ENCODE measurements at regions not wholly inside any gene's neighbourhood (a gene's known extent, or its start where the extent isn't known, plus 50 kb on each side); places are given as distances from the start of the nearest gene placed in this dataset.
"Not testable (repeated sequence)": the region's sequence is repeated elsewhere in the genome, so short reads cannot be mapped to it uniquely, and the experiment has no call there.

DNA sequence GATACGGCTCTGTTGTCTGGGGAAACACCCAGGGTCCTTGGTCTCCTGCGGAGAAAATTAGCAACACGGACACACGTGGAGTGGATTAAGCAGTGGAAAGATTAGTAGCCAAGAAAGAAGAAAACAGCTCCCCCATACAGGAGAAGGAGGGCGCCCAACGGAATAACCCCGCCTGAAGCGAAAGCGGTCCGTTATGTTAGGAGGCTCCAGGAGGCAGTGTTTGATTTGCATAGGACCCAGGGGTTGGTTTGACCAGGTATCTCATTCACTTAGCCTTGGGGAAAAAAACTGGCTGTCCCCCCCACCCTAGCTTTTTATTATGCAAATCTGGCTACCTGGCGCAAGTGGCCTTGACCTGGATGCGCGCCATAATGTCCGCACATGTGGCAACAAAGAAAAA, 170.1 kb upstream of the KYNU start:
- DNase-seq = no peak

DNA sequence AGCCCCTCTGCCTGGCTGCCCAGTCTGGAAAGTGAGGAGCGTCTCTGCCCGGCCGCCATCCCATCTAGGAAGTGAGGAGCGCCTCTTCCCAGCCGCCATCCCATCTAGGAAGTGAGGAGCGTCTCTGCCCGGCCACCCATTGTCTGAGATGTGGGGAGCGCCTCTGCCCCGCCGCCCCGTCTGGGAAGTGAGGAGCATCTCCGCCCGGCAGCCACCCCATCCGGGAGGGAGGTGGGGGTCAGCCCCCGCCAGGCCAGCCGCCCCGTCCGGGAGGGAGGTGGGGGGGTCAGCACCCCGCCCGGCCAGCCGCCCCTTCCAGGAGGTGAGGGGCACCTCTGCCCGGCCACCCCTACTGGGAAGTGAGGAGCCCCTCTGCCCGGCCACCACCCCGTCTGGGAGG, 175.1 kb upstream of the KYNU start:
- not testable (repeated sequence) for DNase-seq

DNA sequence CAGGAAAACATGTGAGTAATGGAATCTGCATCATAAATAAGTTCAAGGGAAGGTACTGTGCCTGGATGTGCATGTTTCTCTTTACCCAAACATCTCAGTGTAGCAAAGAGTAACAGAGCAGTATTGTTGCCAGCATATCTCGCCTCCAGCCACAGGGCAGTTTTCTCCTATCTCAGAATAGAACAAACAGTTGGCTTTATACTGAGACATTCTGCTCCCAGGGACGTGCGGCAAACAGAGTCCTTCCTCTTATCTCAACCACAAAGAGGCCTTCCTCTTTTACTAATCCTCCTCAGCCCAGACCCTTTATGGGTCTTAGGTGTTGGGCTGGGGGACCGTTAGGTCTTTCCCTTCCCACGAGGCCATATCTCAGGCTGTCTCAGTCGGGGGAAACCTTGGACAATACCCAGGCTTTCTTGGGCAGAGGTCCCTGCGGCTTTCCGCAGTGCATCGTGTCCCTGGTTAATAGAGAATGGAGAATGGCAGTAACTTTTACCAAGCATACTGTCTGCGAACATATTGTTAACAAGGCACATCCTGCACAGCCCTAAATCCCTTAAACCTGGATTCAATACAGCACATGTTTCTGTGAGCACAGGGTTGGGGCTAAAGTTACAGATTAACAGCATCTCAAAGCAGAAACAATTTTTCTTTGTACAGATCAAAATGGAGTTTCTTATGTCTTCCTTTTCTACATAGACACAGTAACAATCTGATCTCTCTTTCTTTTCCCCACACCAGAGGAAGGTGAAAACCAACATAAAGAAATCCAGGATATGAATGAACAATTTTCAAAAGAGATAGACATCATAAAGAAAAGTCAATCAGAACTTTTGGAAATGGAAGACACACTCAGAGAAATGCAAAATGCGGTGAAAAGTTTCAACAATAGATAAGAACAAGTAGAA, 181.9 kb upstream of the KYNU start:
- DNase-seq = not testable (repeated sequence)

DNA sequence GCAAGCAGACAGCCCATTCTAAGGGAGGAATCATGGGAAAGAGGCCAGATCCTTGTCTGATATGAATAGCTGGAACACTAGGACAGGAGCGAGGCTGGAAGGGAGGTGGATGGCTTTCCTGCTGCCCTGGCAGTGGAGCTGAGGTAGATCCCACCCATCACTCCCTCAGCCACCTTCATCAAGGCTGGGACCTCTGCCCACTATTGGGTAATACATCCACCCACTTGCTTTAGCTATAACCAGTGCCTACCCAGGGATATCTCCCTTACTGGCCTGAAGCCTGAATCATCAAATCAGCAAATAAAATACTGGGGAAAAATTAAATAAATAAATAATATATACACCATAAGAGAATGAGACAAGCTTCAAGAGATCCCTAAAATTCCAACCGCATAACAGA, 183.2 kb upstream of the KYNU start:
- DNase-seq = no peak

- no peak for DNase-seq
Observed at GRCh38 chr2:142693171-142693950, 184.1 kb upstream of the KYNU start.

DNA sequence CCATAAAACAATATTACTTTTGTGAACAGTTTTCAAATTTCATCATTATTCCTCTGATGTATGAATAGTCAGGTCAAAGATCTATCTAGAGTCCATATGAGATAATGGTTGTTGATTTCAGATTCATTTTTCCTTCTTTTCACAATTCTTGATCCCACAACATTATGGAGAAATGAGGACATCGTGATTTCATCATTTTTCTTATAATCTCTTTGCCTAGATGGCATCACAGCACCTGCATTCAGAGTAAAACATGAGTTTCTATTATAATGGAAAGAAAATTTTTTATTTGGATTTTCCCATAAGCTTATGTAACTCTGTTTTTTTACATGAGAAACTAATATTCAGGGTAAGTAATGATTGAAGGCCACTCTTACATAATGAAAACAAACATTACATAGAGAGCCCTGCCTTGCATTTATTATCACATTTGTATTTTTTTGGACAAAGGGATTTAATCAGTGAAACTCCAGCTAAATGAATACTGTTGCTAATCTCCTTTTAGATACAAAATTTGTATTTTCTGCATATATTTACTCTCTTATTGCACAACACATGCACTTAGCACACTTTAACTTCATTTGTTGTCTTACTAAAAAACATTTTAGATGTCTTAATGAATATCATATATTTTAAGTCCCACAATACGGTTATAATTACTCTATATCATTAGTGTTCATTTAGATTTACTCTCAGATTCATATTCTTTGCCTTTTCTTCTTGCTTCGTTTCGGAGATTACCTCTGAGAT, 188.4 kb upstream of the KYNU start:
- no peak for DNase-seq

DNA sequence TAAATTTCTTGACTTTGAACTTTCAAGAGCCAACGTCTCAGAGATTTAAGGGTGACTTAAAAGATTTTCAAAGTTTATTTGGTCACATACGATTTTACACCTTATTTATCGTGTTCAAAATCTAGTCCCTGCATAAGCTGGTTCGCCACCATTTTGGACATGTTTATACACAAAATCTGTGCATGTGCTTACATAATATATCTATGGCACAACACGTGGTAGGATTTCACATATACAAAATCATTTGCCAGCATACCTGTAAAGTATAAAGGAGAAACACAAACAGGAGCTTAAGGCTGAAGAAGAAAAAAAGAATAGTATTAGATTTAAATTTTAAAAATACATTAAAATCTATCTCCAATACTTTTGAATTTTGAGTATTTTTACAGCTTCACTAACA, 190.0 kb upstream of the KYNU start:
- DNase-seq = no peak

- DNase-seq = no peak
Observed at GRCh38 chr2:142687075-142687474, 190.4 kb upstream of the KYNU start.

DNA sequence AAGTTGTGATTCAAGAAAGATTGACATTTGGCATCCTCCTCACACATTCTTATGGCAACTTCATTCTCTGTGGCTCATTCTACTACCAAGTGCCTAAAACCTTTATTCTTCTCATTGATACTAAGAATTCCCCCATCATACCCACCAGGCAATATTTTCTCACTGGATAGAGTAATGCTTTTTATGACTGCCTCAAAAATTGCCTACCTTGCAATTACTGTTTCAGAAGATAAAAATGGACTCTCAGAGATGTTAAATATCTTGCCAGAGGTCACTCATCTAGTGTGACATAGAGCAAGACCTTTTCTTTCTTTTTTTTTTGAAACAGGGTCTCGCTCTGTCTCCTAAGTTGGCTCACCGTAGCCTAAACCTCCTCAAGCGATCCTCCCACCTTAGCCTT, 192.8 kb upstream of the KYNU start:
- DNase-seq = no peak

DNA sequence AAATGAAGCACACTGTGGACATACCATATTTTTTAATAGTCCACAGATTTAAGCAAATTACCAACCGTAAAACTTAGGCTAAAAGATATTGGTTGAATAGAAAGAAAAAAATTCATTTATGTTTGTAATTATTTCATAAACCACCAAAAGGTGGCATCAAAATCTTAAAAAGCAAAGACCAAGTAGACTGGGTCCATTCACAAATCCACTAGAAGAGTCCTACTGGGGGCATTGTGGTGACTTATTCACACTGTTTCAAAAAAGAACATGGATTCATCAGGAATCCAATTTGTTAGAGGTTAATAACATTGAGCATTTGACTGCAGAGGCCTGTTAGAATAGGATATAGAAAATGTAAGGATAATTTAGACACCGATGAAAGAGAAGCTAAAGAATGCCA, 194.9 kb upstream of the KYNU start:
- DNase-seq = peak in 1 of 2 donors; percentile 54

DNA sequence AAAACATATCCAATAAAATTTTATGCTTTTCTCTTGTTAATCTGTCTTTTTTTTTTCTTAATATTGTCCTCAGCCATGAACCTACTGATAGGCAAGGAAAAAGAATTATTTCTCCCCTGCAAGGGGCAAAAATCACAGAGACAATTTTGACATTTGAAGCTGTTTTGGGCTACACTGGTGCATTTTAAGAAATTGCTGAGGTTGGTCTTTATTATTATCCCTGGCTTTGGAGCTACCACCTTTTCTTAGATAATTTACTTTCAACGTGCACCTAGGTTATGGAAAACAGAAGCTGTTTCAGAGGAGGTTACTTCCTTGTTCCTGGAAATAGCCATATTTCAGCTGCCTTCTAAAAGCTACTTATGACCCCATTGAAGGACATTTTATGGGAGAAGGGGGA, 195.5 kb upstream of the KYNU start:
- DNase-seq = no peak

DNA sequence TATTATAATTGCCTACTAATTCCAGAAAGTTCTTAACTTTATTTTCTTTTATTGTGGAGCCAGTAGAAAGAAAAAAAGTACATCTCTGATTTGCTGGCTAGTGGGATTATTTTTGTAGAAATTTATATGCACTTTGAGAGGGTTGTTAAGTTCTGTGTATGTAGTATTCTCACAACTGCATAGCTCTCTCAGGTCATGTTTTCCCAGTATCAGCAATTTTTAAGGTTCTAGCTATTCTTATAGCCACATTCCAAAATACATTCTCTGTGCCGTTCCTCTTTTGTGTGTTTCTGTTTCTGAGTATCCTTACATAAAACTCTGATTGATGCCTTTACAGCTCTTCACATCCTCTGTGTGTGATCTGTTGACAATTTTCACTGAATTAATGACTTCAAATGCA, 199.3 kb upstream of the KYNU start:
- DNase-seq = no peak

- DNase-seq = no peak
Observed at GRCh38 chr2:142675398-142675797, 202.1 kb upstream of the KYNU start.

GRCh38 chr2:142673836-142674235, 203.6 kb upstream of the KYNU start:
- no peak for DNase-seq

DNA sequence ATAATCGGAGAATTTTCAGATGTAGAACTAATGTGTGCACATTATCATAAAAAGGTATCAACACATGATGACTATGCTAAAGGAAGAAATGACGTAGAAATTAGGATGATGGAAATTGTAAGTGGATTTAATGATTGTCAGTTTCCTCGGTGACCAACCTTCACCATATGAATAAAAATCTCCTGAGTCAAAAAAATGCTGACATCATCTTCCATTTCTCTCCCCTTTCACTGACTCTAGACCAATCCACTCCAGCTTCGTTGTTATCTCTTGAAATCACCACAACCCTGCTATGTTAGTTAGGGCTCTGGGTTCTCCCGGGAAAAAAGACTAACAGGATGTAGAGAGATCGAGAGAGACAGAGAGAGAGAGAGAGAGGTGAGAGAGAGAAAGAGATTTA, 204.8 kb upstream of the KYNU start:
- DNase-seq = no peak

GRCh38 chr2:142670362-142670761, 207.1 kb upstream of the KYNU start:
- no peak for DNase-seq

- DNase-seq = no peak
Observed at GRCh38 chr2:142668420-142668819, 209.0 kb upstream of the KYNU start.

GRCh38 chr2:142665241-142665640, 212.2 kb upstream of the KYNU start:
- peak in 1 of 2 donors; percentile 8 for DNase-seq

GRCh38 chr2:142650601-142651000, 226.9 kb upstream of the KYNU start:
- DNase-seq = no peak

GRCh38 chr2:142649581-142649980, 227.9 kb upstream of the KYNU start:
- no peak for DNase-seq

GRCh38 chr2:142642650-142643049, 234.8 kb upstream of the KYNU start:
- DNase-seq = no peak

DNA sequence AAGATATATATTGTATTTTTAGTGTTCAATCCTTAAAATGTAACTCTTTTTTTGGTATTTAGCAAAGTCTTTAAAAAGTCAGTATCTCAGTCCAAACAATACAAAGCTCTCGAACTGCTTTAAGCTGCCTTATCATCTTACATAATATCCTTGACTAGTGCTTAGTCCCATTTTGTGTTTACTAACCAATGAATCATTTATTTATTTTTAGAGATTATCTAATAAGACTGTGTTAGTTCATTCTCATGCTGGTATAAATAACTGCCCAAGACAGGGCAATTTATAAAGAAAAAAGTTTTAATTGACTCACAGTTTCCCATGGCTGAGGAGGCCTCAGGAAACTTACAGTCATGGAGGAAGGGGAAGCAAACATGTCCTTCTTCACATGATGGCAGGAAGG, 248.3 kb upstream of the KYNU start:
- no peak for DNase-seq

DNA sequence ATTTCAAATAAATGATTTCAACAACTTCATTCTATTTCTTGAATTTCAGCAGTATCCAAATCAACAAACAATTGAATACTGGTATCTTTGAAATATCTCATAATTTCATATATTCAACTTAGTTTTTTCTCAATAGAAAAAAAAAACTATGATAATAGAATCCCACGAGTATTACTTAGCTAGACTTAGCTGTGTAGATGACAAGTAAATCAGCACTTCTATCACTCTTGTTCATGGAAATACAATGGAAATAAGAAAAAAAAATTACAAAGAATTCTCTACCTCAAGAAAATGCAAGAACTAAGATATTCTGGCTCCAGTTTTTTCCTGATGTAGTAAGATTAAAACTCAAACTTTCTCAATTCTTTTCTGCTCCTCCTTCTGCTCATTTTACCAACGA, 256.2 kb upstream of the KYNU start:
- no peak for DNase-seq
